Uterus (tissue), 2 donors: ENCODE measurements at regions not wholly inside any gene's neighbourhood (a gene's known extent, or its start where the extent isn't known, plus 50 kb on each side); places are given as distances from the start of the nearest gene placed in this dataset.

ENCODE experiments used
- POLR2A ChIP-seq, 2 donors: fragments of 450-650 bp; IDR thresholded peaks; one replicate each; pipeline ENCODE4 v1.6.1; 2016; ENCODE audit warnings: antibody characterized with exemption in 2 of 2, mild to moderate bottlenecking in 1 of 2, moderate library complexity in 1 of 2
- TF ChIP-seq, protein P1 (sequence below), 4 experiments: fragments of 200-600 bp in 2 of 4; fragments of 450-650 bp in 2 of 4; sonication (generic) in 2 of 4; IDR thresholded peaks; one replicate each; pipeline ENCODE4 v1.5.1; 2016 to 2019; ENCODE audit warnings: antibody characterized with exemption in 4 of 4, mild to moderate bottlenecking in 2 of 4, moderate library complexity in 1 of 4

GRCh38 chr7:125316466-125316865 is 386.8 kb upstream of the POT1 start:
- TF ChIP-seq, protein P1, sequence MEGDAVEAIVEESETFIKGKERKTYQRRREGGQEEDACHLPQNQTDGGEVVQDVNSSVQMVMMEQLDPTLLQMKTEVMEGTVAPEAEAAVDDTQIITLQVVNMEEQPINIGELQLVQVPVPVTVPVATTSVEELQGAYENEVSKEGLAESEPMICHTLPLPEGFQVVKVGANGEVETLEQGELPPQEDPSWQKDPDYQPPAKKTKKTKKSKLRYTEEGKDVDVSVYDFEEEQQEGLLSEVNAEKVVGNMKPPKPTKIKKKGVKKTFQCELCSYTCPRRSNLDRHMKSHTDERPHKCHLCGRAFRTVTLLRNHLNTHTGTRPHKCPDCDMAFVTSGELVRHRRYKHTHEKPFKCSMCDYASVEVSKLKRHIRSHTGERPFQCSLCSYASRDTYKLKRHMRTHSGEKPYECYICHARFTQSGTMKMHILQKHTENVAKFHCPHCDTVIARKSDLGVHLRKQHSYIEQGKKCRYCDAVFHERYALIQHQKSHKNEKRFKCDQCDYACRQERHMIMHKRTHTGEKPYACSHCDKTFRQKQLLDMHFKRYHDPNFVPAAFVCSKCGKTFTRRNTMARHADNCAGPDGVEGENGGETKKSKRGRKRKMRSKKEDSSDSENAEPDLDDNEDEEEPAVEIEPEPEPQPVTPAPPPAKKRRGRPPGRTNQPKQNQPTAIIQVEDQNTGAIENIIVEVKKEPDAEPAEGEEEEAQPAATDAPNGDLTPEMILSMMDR (IDR thresholded peaks at IDR 0.05) = no peak
- no peak for TF ChIP-seq POLR2A (IDR thresholded peaks at IDR 0.05)
